Endothelial cell of umbilical vein (primary cell): ENCODE measurements at regions not wholly inside any gene's neighbourhood (a gene's known extent, or its start where the extent isn't known, plus 50 kb on each side); places are given as distances from the start of the nearest gene placed in this dataset.

Experiments used
- BruUV-seq: library from RNA; stranded (reverse); fragments of 400-500 nt; replicated peaks from 2 replicates; lab custom pipeline; 2021; lab: Mats Ljungman, UMichigan
- CTCF ChIA-PET: fragments of 300-600, 350-600 bp; sonication (Branson Sonifier 250); formaldehyde crosslinking; loops from one replicate; lab custom pipeline; 2021; ENCODE audit warnings: antibody characterized with exemption, inconsistent platforms; lab: Charles Lee
- POLR2A ChIA-PET: fragments of 300-600, 350-600 bp; sonication (Branson Sonifier 250); formaldehyde crosslinking; loops from one replicate; lab custom pipeline; 2021; ENCODE audit warnings: antibody characterized with exemption, inconsistent platforms; lab: Charles Lee
- DNase-seq: peaks from one replicate; pipeline ENCODE4 v3.0.0-alpha.2; 2011; ENCODE audit warnings: low read depth, low spot score
- FAIRE-seq: peaks from 2 replicates; lab custom pipeline; 2011; peaks lifted over from hg19 to GRCh38; lab: Jason Lieb, UNC
- H2AFZ ChIP-seq: 2 replicates; pipeline ENCODE4 v1.6.0; 2012; ENCODE audit warnings: low read depth, low read length, control low read depth, inconsistent platforms
- H3K27ac ChIP-seq: 2 replicates; pipeline ENCODE4 v1.5.1; 2011; ENCODE audit warnings: low read depth, mild to moderate bottlenecking, control low read depth, low read length, moderate library complexity; ENCODE audit not compliant: insufficient read depth
- H3K27me3 ChIP-seq, 2 experiments: 2 replicates each; pipeline versions ENCODE4 v1.6.0 to v1.6.1; 2011; ENCODE audit warnings: low read length in 2 of 2, mixed read lengths in 1 of 2; ENCODE audit not compliant: control insufficient read depth in 2 of 2, insufficient read depth in 2 of 2
- H3K36me3 ChIP-seq, 2 experiments: 2 replicates in 1 of 2; 3 replicates in 1 of 2; pipeline ENCODE4 v1.5.1; 2011; ENCODE audit warnings: low read length in 2 of 2, mild to moderate bottlenecking in 1 of 2, moderate library complexity in 1 of 2; ENCODE audit not compliant: control insufficient read depth in 2 of 2, insufficient read depth in 2 of 2; ENCODE audit errors: extremely low read depth in 1 of 2
- H3K4me1 ChIP-seq: 3 replicates; pipeline ENCODE4 v1.5.1; 2011; ENCODE audit warnings: mild to moderate bottlenecking, low read length; ENCODE audit not compliant: control insufficient read depth, insufficient read depth; ENCODE audit errors: extremely low read depth
- H3K4me2 ChIP-seq: 2 replicates; pipeline ENCODE4 v1.6.1; 2011; ENCODE audit warnings: low read length, control low read depth, mixed read lengths; ENCODE audit not compliant: insufficient read depth
- H3K4me3 ChIP-seq, 3 experiments: fragments of 200-600 bp in 1 of 3; sonication (generic), shearing (Covaris generic) in 1 of 3; replicated peaks in 1 of 3; 2 replicates each; pipeline ENCODE4 v1.5.1; 2011 to 2016; ENCODE audit warnings: control low read depth in 3 of 3, low read length in 3 of 3, mild to moderate bottlenecking in 2 of 3, inconsistent platforms in 1 of 3, low read depth in 1 of 3, moderate library complexity in 1 of 3; ENCODE audit not compliant: insufficient read depth in 1 of 3
- H3K79me2 ChIP-seq: 2 replicates; pipeline ENCODE4 v1.6.0; 2012; ENCODE audit warnings: low read length, inconsistent platforms; ENCODE audit not compliant: control insufficient read depth, insufficient read depth
- H3K9ac ChIP-seq: replicated peaks from 2 replicates; pipeline ENCODE3; 2011; ENCODE audit warnings: low read length, control low read depth; ENCODE audit not compliant: insufficient read depth; ENCODE audit errors: extremely low read depth
- H3K9me1 ChIP-seq: replicated peaks from 3 replicates; pipeline ENCODE4 v1.6.0; 2011; ENCODE audit warnings: mild to moderate bottlenecking, low read length; ENCODE audit not compliant: control insufficient read depth, insufficient read depth; ENCODE audit errors: extremely low read depth
- H3K9me3 ChIP-seq: replicated peaks from 2 replicates; pipeline ENCODE4 v1.5.1; 2012; ENCODE audit warnings: low read length, inconsistent platforms; ENCODE audit not compliant: control insufficient read depth, insufficient read depth
- H4K20me1 ChIP-seq: replicated peaks from 2 replicates; pipeline ENCODE3; 2011; ENCODE audit warnings: mild to moderate bottlenecking, low read length; ENCODE audit not compliant: control insufficient read depth, insufficient read depth; ENCODE audit errors: extremely low read depth
- EZH2 ChIP-seq: IDR thresholded peaks from 2 replicates; pipeline ENCODE4 v1.6.1; 2012; ENCODE audit warnings: borderline replicate concordance, low read depth, mild to moderate bottlenecking, moderate library complexity, low read length, inconsistent platforms; ENCODE audit not compliant: severe bottlenecking
- FOS ChIP-seq: IDR thresholded peaks from 2 replicates; pipeline ENCODE4 v1.6.1; 2011; ENCODE audit warnings: mild to moderate bottlenecking, low read length, moderate library complexity, borderline replicate concordance; ENCODE audit not compliant: insufficient read depth
- GATA2 ChIP-seq: IDR thresholded peaks from 2 replicates; pipeline ENCODE4 v1.7.0; 2011; ENCODE audit warnings: low read depth, mild to moderate bottlenecking, moderate library complexity, mixed read lengths, low read length; ENCODE audit not compliant: insufficient read length, insufficient read depth
- JUN ChIP-seq: IDR thresholded peaks from 2 replicates; pipeline ENCODE4 v1.6.1; 2011; ENCODE audit warnings: borderline replicate concordance, low read depth; ENCODE audit not compliant: insufficient read length, insufficient read depth
- MYC ChIP-seq: IDR thresholded peaks from one replicate; pipeline ENCODE4 v1.6.1; 2011; ENCODE audit warnings: mild to moderate bottlenecking, low read depth, low read length
- POLR2A ChIP-seq: IDR thresholded peaks from 2 replicates; pipeline ENCODE4 v1.6.1; 2012; ENCODE audit warnings: low read depth, mild to moderate bottlenecking, control low read depth, low read length
- POLR2AphosphoS5 ChIP-seq: IDR thresholded peaks from 2 replicates; pipeline ENCODE4 v1.6.1; 2012; ENCODE audit warnings: low read depth, mild to moderate bottlenecking, control low read depth, low read length, moderate library complexity; ENCODE audit not compliant: insufficient read depth
- dilution Hi-C: fragments of 300-500 bp; cut with MboI; formaldehyde crosslinking; loops from one replicate; pipeline ENCODE4 v1.15.0; 2019; ENCODE audit warnings: low sequenced_read_pairs; ENCODE audit not compliant: extremely low pct_ligation_motif_present
- intact Hi-C: fragments of 100-400 bp; cut with micrococcal nuclease; formaldehyde crosslinking; loops from one replicate; pipeline ENCODE4 v1.10.0; 2022
- TF ChIP-seq, protein P1 (sequence below), 2 donors: IDR thresholded peaks; 1 replicate in 1 of 2; 2 replicates in 1 of 2; pipeline ENCODE4 v1.5.1; 2011; ENCODE audit warnings: low read length in 2 of 2, mild to moderate bottlenecking in 2 of 2, moderate library complexity in 2 of 2, control low read depth in 1 of 2, inconsistent platforms in 1 of 2, low read depth in 1 of 2; ENCODE audit not compliant: insufficient read depth in 1 of 2; ENCODE audit errors: extremely low read depth in 1 of 2
- TF ChIP-seq, protein P2 (sequence below): IDR thresholded peaks from 2 replicates; pipeline ENCODE4 v1.6.1; 2011; ENCODE audit not compliant: insufficient read depth, insufficient read length

DNA sequence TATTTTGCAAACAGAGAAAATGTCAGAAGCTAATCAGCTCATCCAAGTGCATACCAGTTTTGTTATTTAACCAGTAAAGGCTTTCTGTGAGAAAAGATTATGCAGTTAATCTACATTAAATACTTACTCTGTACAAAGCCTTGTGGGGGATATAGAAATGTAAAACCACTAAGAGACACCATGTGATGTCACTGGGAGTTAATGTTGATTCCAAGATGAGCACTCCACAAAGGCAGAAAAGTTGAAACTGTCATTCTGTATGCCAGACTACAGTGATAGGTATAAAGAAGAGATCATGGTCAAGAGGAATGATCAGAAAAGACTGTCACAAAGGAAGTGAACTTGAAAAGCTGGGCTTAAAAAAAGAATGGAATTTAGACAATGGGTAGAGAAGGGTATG is 100.3 kb upstream of the SGIP1 start:
- CTCF ChIA-PET = no interaction called here
- no peak overlapping the region for H3K4me2 ChIP-seq

More for the DNA sequence above, 100.3 kb upstream of the SGIP1 start:
- Histone ChIP-seq H4K20me1 (no peaks in the 10 kb centered on the region), H3K9me3 (no peaks in the 10 kb centered on the region), H3K4me1 (peaks cover 22% of the 10 kb centered on the region), H3K9ac (no peak overlapping the region), H3K36me3 (no peaks in the 10 kb centered on the region), H3K4me3 (no peak overlapping the region), H3K27me3 (no peaks in the 10 kb centered on the region), H3K27ac (no peak overlapping the region), H3K79me2 (no peaks in the 10 kb centered on the region), H2AFZ (no peak overlapping the region), H3K9me1 (no peaks in the 10 kb centered on the region)
- POLR2A ChIA-PET = no interaction called here
- FAIRE-seq (no peak), DNase-seq (no peak)
- intact Hi-C loops (no loop called here), dilution Hi-C loops (no loop called here)
- TF ChIP-seq FOS (no peak), EZH2 (no peak), POLR2A (no peak), POLR2AphosphoS5 (no peak), GATA2 (no peak), MYC (no peak), JUN (no peak)
- TF ChIP-seq, protein P1, sequence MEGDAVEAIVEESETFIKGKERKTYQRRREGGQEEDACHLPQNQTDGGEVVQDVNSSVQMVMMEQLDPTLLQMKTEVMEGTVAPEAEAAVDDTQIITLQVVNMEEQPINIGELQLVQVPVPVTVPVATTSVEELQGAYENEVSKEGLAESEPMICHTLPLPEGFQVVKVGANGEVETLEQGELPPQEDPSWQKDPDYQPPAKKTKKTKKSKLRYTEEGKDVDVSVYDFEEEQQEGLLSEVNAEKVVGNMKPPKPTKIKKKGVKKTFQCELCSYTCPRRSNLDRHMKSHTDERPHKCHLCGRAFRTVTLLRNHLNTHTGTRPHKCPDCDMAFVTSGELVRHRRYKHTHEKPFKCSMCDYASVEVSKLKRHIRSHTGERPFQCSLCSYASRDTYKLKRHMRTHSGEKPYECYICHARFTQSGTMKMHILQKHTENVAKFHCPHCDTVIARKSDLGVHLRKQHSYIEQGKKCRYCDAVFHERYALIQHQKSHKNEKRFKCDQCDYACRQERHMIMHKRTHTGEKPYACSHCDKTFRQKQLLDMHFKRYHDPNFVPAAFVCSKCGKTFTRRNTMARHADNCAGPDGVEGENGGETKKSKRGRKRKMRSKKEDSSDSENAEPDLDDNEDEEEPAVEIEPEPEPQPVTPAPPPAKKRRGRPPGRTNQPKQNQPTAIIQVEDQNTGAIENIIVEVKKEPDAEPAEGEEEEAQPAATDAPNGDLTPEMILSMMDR (IDR thresholded peaks at IDR 0.05; ENCODE audit: extremely low read depth in 1 of 2, insufficient read depth in 1 of 2, low read depth in 1 of 2, low read length in 2 of 2) = no peak
- TF ChIP-seq, protein P2, sequence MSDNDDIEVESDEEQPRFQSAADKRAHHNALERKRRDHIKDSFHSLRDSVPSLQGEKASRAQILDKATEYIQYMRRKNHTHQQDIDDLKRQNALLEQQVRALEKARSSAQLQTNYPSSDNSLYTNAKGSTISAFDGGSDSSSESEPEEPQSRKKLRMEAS = no peak
- no TSS peak for BruUV-seq
